SIG-M5 treated with dmso at 0.1 percent for 504 hours (cell line): ENCODE measurements at regions not wholly inside any gene's neighbourhood (a gene's known extent, or its start where the extent isn't known, plus 50 kb on each side); places are given as distances from the start of the nearest gene placed in this dataset.
"Not testable (repeated sequence)": the region's sequence is repeated elsewhere in the genome, so short reads cannot be mapped to it uniquely, and the experiment has no call there.

ENCODE experiments used
- DNase-seq: peaks from one replicate; lab custom pipeline; 2025; ENCODE audit not compliant: unreplicated experiment; lab: John Stamatoyannopoulos, UW

GRCh38 chr11:69916251-69916649 lies 97.0 kb upstream of the FGF3 start:
- not testable (repeated sequence) for DNase-seq

GRCh38 chr11:69916806-69917387 lies 97.7 kb upstream of the FGF3 start:
- DNase-seq, result no peak

- DNase-seq, result no peak
Measured at GRCh38 chr11:69917529-69917928, 98.3 kb upstream of the FGF3 start.

- DNase-seq, result no peak
Measured at GRCh38 chr11:69918231-69918937, 99.2 kb upstream of the FGF3 start.

- peak; percentile 54 for DNase-seq
Measured at GRCh38 chr11:69918938-69919650, 99.9 kb upstream of the FGF3 start.

GRCh38 chr11:69919659-69920344 lies 100.6 kb upstream of the FGF3 start:
- DNase-seq, result no peak

GRCh38 chr11:69920345-69921127 lies 101.3 kb upstream of the FGF3 start:
- DNase-seq, result no peak

GRCh38 chr11:69921128-69922014 lies 102.2 kb upstream of the FGF3 start:
- DNase-seq, result no peak

- DNase-seq, result no peak
Measured at GRCh38 chr11:69922015-69922595, 102.9 kb upstream of the FGF3 start.

- DNase-seq, result no peak
Measured at GRCh38 chr11:69922596-69923111, 103.4 kb upstream of the FGF3 start.

- DNase-seq, result no peak
Measured at GRCh38 chr11:69923196-69923595, 104.0 kb upstream of the FGF3 start.

- DNase-seq, result no peak
Measured at GRCh38 chr11:69923641-69924307, 104.6 kb upstream of the FGF3 start.

- no peak for DNase-seq
Measured at GRCh38 chr11:69924308-69925161, 105.3 kb upstream of the FGF3 start.

- DNase-seq, result no peak
Measured at GRCh38 chr11:69925366-69926196, 106.4 kb upstream of the FGF3 start.

- DNase-seq, result no peak
Measured at GRCh38 chr11:69926376-69927050, 107.3 kb upstream of the FGF3 start.

- no peak for DNase-seq
Measured at GRCh38 chr11:69928121-69928520, 108.9 kb upstream of the FGF3 start.
